WTC11 (cell line): ENCODE measurements at regions not wholly inside any gene's neighbourhood (a gene's known extent, or its start where the extent isn't known, plus 50 kb on each side); places are given as distances from the start of the nearest gene placed in this dataset.

Source experiments
- ATAC-seq: fragments of 200-7000 bp; cut with Tn5 transposase; 2 replicates; pipeline ENCODE4 v1.10.0; 2021; ENCODE audit warnings: mild to moderate bottlenecking, moderate library complexity
- CTCF ChIA-PET: fragments of 300-600 bp; sonication (Branson Sonifier 250); formaldehyde crosslinking; loops from one replicate; lab custom pipeline; 2021; ENCODE audit warnings: antibody characterized with exemption; lab: Charles Lee
- POLR2A ChIA-PET: fragments of 350-600 bp; sonication (Branson Sonifier 250); formaldehyde crosslinking; loops from one replicate; lab custom pipeline; 2021; ENCODE audit warnings: antibody characterized with exemption; lab: Charles Lee
- DNase-seq: peaks from one replicate; pipeline ENCODE4 v3.0.0; 2021; ENCODE audit warnings: low spot score
- H3K27ac Mint-ChIP-seq: 2 replicates; pipeline ENCODE4 v1.8.0; 2021; ENCODE audit warnings: mixed read lengths
- H3K27me3 Mint-ChIP-seq: 2 replicates; pipeline ENCODE4 v1.8.0; 2021; ENCODE audit warnings: low read depth, mild to moderate bottlenecking, moderate library complexity, mixed read lengths
- H3K36me3 Mint-ChIP-seq: 2 replicates; pipeline ENCODE4 v1.8.0; 2021; ENCODE audit warnings: mixed read lengths
- H3K4me1 Mint-ChIP-seq: 2 replicates; pipeline ENCODE4 v1.8.0; 2022; ENCODE audit warnings: mixed read lengths
- H3K4me3 Mint-ChIP-seq: 2 replicates; pipeline ENCODE4 v1.8.0; 2021; ENCODE audit warnings: mild to moderate bottlenecking, moderate library complexity, mixed read lengths
- H3K9me3 Mint-ChIP-seq: 2 replicates; pipeline ENCODE4 v1.8.0; 2021; ENCODE audit warnings: mixed read lengths
- ATF1 ChIP-seq: sonication (generic); formaldehyde crosslinking; IDR thresholded peaks from 2 replicates; pipeline ENCODE4 v1.8.1; 2023; ENCODE audit warnings: mild to moderate bottlenecking, moderate library complexity, missing genetic modification reagents
- FOXJ3 ChIP-seq: sonication (generic); formaldehyde crosslinking; IDR thresholded peaks from 2 replicates; pipeline ENCODE4 v1.9.0; 2021; ENCODE audit warnings: missing genetic modification reagents, mild to moderate bottlenecking, borderline replicate concordance
- JAZF1 ChIP-seq: fragments of 250-450 bp; sonication (Bioruptor Pico); IDR thresholded peaks from 2 replicates; pipeline ENCODE4 v1.9.0; 2021; ENCODE audit warnings: moderate library complexity, mild to moderate bottlenecking, inconsistent platforms
- KAT7 ChIP-seq: sonication (generic); formaldehyde crosslinking; IDR thresholded peaks from 2 replicates; pipeline ENCODE4 v1.8.1; 2023; ENCODE audit warnings: missing genetic modification reagents, mild to moderate bottlenecking, borderline replicate concordance
- NFATC4 ChIP-seq: fragments of 250-450 bp; sonication (Bioruptor Pico); IDR thresholded peaks from 2 replicates; pipeline ENCODE4 v1.9.0; 2021; ENCODE audit warnings: mild to moderate bottlenecking
- RELA ChIP-seq: sonication (generic); formaldehyde crosslinking; IDR thresholded peaks from 2 replicates; pipeline ENCODE4 v1.8.1; 2022; ENCODE audit warnings: missing genetic modification reagents, mild to moderate bottlenecking, borderline replicate concordance
- SOX15 ChIP-seq: fragments of 250-450 bp; sonication (Bioruptor Pico); IDR thresholded peaks from 2 replicates; pipeline ENCODE4 v1.9.0; 2021; ENCODE audit warnings: mild to moderate bottlenecking
- TP53 ChIP-seq: sonication (generic); formaldehyde crosslinking; IDR thresholded peaks from 2 replicates; pipeline ENCODE4 v1.8.1; 2023; ENCODE audit warnings: mild to moderate bottlenecking, missing genetic modification reagents
- ZBTB21 ChIP-seq: sonication (generic); formaldehyde crosslinking; IDR thresholded peaks from 2 replicates; pipeline ENCODE4 v1.8.1; 2023; ENCODE audit warnings: mild to moderate bottlenecking, missing genetic modification reagents, borderline replicate concordance
- ZNF232 ChIP-seq: sonication (generic); formaldehyde crosslinking; IDR thresholded peaks from 2 replicates; pipeline ENCODE4 v1.8.0; 2022; ENCODE audit warnings: mild to moderate bottlenecking, missing genetic modification reagents
- ZNF396 ChIP-seq: fragments of 250-450 bp; sonication (Bioruptor Pico); IDR thresholded peaks from 2 replicates; pipeline ENCODE4 v1.8.0; 2021; ENCODE audit warnings: mild to moderate bottlenecking, moderate library complexity, borderline replicate concordance
- TF ChIP-seq, protein P1 (sequence below): sonication (generic); formaldehyde crosslinking; IDR thresholded peaks from 2 replicates; pipeline ENCODE4 v1.8.1; 2023; ENCODE audit warnings: mild to moderate bottlenecking, missing genetic modification reagents, borderline replicate concordance
- TF ChIP-seq, protein P2 (sequence below): sonication (generic); formaldehyde crosslinking; IDR thresholded peaks from 2 replicates; pipeline ENCODE4 v1.8.1; 2023; ENCODE audit warnings: mild to moderate bottlenecking, missing genetic modification reagents, moderate library complexity
- TF ChIP-seq, protein P3 (sequence below): fragments of 250-450 bp; sonication (Bioruptor Pico); IDR thresholded peaks from 2 replicates; pipeline ENCODE4 v1.9.0; 2021; ENCODE audit warnings: mild to moderate bottlenecking
- TF ChIP-seq, protein P4 (sequence below): sonication (generic); formaldehyde crosslinking; IDR thresholded peaks from 2 replicates; pipeline ENCODE4 v1.8.0; 2022; ENCODE audit warnings: mild to moderate bottlenecking, missing genetic modification reagents
- TF ChIP-seq, protein P5 (sequence below): sonication (generic); formaldehyde crosslinking; conservative IDR thresholded peaks from 2 replicates; pipeline ENCODE4 v1.8.1; 2022; ENCODE audit warnings: mild to moderate bottlenecking, missing genetic modification reagents
- TF ChIP-seq, protein P6 (sequence below): sonication (generic); formaldehyde crosslinking; IDR thresholded peaks from 2 replicates; pipeline ENCODE4 v1.8.0; 2023; ENCODE audit warnings: mild to moderate bottlenecking, missing genetic modification reagents

GRCh38 chr9:13532407-13532806 lies 252.9 kb upstream of the MPDZ start:
- Mint-ChIP-seq H3K4me3 (no peak overlapping the region), H3K4me1 (peaks cover 5% of the 10 kb centered on the region), H3K27ac (no peak overlapping the region), H3K9me3 (peaks cover 23% of the 10 kb centered on the region), H3K36me3 (peaks cover 9% of the 10 kb centered on the region), H3K27me3 (no peaks in the 10 kb centered on the region)
- TF ChIP-seq, protein P1, sequence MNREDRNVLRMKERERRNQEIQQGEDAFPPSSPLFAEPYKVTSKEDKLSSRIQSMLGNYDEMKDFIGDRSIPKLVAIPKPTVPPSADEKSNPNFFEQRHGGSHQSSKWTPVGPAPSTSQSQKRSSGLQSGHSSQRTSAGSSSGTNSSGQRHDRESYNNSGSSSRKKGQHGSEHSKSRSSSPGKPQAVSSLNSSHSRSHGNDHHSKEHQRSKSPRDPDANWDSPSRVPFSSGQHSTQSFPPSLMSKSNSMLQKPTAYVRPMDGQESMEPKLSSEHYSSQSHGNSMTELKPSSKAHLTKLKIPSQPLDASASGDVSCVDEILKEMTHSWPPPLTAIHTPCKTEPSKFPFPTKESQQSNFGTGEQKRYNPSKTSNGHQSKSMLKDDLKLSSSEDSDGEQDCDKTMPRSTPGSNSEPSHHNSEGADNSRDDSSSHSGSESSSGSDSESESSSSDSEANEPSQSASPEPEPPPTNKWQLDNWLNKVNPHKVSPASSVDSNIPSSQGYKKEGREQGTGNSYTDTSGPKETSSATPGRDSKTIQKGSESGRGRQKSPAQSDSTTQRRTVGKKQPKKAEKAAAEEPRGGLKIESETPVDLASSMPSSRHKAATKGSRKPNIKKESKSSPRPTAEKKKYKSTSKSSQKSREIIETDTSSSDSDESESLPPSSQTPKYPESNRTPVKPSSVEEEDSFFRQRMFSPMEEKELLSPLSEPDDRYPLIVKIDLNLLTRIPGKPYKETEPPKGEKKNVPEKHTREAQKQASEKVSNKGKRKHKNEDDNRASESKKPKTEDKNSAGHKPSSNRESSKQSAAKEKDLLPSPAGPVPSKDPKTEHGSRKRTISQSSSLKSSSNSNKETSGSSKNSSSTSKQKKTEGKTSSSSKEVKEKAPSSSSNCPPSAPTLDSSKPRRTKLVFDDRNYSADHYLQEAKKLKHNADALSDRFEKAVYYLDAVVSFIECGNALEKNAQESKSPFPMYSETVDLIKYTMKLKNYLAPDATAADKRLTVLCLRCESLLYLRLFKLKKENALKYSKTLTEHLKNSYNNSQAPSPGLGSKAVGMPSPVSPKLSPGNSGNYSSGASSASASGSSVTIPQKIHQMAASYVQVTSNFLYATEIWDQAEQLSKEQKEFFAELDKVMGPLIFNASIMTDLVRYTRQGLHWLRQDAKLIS: no peak
- TF ChIP-seq, protein P2, sequence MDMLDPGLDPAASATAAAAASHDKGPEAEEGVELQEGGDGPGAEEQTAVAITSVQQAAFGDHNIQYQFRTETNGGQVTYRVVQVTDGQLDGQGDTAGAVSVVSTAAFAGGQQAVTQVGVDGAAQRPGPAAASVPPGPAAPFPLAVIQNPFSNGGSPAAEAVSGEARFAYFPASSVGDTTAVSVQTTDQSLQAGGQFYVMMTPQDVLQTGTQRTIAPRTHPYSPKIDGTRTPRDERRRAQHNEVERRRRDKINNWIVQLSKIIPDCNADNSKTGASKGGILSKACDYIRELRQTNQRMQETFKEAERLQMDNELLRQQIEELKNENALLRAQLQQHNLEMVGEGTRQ: no peak
- TF ChIP-seq ZNF232 (CRISPR knock-in tag): no peak
- no peak for TF ChIP-seq SOX15 (CRISPR knock-in tag)
- TF ChIP-seq NFATC4 (CRISPR knock-in tag): no peak
- no peak for TF ChIP-seq ZBTB21 (CRISPR knock-in tag)
- TF ChIP-seq, protein P3, sequence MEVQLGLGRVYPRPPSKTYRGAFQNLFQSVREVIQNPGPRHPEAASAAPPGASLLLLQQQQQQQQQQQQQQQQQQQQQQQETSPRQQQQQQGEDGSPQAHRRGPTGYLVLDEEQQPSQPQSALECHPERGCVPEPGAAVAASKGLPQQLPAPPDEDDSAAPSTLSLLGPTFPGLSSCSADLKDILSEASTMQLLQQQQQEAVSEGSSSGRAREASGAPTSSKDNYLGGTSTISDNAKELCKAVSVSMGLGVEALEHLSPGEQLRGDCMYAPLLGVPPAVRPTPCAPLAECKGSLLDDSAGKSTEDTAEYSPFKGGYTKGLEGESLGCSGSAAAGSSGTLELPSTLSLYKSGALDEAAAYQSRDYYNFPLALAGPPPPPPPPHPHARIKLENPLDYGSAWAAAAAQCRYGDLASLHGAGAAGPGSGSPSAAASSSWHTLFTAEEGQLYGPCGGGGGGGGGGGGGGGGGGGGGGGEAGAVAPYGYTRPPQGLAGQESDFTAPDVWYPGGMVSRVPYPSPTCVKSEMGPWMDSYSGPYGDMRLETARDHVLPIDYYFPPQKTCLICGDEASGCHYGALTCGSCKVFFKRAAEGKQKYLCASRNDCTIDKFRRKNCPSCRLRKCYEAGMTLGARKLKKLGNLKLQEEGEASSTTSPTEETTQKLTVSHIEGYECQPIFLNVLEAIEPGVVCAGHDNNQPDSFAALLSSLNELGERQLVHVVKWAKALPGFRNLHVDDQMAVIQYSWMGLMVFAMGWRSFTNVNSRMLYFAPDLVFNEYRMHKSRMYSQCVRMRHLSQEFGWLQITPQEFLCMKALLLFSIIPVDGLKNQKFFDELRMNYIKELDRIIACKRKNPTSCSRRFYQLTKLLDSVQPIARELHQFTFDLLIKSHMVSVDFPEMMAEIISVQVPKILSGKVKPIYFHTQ (CRISPR knock-in tag): no peak
- POLR2A ChIA-PET: no interaction called here
- ATAC-seq (no peak), DNase-seq (no peak)
- CTCF ChIA-PET: no interaction called here

DNA sequence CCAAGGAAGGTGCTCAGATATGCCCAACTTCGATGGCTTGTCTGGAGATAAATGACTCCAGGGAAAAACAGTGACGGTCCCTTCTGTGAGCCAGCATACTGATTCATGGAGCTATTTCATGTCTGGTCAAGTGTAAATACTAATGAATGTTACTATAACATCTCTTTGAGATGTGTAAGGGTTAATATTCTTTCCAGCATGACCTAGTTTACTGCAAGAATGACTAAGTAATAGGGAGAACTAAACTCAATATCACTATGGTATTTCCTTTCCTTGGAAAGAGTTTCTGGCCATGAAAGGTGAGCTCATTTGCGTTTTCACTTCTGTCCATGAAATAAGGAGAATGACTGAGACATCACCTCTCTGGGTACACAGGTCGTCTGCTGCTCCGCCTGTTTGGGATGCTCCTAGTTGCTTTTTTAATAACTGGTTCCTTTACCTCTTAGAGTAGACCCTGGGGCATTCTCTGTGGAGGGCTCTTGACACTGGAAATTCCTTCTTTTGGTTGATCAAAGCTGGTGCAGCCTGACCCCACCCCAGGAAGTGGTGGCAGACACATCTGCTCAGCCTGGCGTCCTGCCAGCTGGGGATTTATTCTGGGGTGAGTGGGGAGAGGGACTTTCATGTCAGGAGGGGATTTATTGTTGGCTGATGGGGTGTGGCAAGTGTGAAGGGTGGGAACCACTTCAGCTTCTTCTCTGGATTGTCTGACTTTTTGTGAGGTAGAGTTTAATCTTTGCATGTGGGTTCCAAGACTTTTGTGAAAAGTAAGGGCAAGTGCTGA lies 250.0 kb upstream of the MPDZ start:
- Mint-ChIP-seq H3K27ac (no peak overlapping the region), H3K9me3 (peaks cover 24% of the 10 kb centered on the region), H3K4me3 (no peak overlapping the region), H3K27me3 (no peaks in the 10 kb centered on the region), H3K4me1 (peaks cover 8% of the 10 kb centered on the region), H3K36me3 (peaks cover 5% of the 10 kb centered on the region; the same call in 1 of the 2 replicates)
- POLR2A ChIA-PET: no interaction called here
- CTCF ChIA-PET: no interaction called here
- DNase-seq (no peak), ATAC-seq (no peak)
- no peak for TF ChIP-seq RELA
- TF ChIP-seq ZNF396: no peak
- TF ChIP-seq TP53 (CRISPR knock-in tag): no peak
- TF ChIP-seq, protein P4, sequence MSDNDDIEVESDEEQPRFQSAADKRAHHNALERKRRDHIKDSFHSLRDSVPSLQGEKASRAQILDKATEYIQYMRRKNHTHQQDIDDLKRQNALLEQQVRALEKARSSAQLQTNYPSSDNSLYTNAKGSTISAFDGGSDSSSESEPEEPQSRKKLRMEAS (CRISPR knock-in tag): no peak
- TF ChIP-seq FOXJ3: no peak
- TF ChIP-seq NFATC4 (CRISPR knock-in tag): no peak
- no peak for TF ChIP-seq ATF1 (CRISPR knock-in tag)
- TF ChIP-seq, protein P5, sequence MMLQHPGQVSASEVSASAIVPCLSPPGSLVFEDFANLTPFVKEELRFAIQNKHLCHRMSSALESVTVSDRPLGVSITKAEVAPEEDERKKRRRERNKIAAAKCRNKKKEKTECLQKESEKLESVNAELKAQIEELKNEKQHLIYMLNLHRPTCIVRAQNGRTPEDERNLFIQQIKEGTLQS: no peak
- no peak for TF ChIP-seq KAT7 (CRISPR knock-in tag)
- TF ChIP-seq, protein P6, sequence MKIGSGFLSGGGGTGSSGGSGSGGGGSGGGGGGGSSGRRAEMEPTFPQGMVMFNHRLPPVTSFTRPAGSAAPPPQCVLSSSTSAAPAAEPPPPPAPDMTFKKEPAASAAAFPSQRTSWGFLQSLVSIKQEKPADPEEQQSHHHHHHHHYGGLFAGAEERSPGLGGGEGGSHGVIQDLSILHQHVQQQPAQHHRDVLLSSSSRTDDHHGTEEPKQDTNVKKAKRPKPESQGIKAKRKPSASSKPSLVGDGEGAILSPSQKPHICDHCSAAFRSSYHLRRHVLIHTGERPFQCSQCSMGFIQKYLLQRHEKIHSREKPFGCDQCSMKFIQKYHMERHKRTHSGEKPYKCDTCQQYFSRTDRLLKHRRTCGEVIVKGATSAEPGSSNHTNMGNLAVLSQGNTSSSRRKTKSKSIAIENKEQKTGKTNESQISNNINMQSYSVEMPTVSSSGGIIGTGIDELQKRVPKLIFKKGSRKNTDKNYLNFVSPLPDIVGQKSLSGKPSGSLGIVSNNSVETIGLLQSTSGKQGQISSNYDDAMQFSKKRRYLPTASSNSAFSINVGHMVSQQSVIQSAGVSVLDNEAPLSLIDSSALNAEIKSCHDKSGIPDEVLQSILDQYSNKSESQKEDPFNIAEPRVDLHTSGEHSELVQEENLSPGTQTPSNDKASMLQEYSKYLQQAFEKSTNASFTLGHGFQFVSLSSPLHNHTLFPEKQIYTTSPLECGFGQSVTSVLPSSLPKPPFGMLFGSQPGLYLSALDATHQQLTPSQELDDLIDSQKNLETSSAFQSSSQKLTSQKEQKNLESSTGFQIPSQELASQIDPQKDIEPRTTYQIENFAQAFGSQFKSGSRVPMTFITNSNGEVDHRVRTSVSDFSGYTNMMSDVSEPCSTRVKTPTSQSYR: no peak
- TF ChIP-seq JAZF1 (CRISPR knock-in tag): no peak
- TF ChIP-seq, protein P1: no peak
